Kidney glomerular epithelial cell (primary cell): ENCODE measurements at regions not wholly inside any gene's neighbourhood (a gene's known extent, or its start where the extent isn't known, plus 50 kb on each side); places are given as distances from the start of the nearest gene placed in this dataset.

Experiments used
- DNase-seq: peaks from one replicate; lab custom pipeline; 2025; lab: John Stamatoyannopoulos, UW

DNA sequence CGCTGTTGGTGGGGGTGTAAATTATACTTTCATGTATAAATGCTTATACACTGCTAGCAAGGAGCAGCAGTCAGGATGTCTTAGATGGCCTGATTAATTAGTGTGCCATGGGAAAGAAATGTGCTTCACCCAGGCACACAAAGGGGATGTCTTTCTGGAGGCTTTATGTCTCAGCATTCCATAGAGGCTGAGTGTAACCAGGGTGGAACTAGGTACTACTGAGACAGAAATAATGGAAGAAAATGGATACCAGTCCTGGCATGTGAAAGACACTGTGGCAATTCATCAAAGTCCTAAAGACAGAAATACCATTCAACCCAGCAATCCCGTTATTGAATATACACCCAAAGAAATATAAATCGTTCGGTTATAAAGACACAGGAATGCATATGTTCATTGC lies 52.5 kb downstream of the PF4 start:
- no peak for DNase-seq

DNA sequence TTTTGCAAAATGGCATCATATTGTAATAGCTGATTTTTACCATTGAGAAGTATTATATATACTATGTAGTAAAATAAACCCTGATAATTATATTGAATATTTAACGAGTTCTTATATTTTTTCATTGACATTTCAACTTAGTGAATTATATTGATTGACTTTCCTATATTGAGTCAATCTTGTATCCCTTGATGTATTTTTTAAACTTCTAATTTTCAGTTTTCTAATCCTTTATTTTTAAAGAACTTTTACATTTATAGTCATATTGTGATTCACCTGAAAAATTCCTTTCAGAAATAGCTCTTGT lies 54.4 kb downstream of the CXCL1 start:
- DNase-seq: no peak

GRCh38 chr4:73922766-73923630 lies 53.8 kb downstream of the CXCL1 start:
- DNase-seq: peak; percentile 36

- no peak for DNase-seq
These were observed 53.1 kb downstream of the CXCL1 start for GRCh38 chr4:73922317-73922716.
